ENCODE measurements at regions not wholly inside any gene's neighbourhood (a gene's known extent, or its start where the extent isn't known, plus 50 kb on each side); places are given as distances from the start of the nearest gene placed in this dataset.
"Not testable (repeated sequence)": the region's sequence is repeated elsewhere in the genome, so short reads cannot be mapped to it uniquely, and the experiment has no call there.

- DNase-seq (ENCODE audit: extremely low spot score, unreplicated experiment), result no peak
- Mint-ChIP-seq H3K36me3 (ENCODE audit: unreplicated experiment) (no peaks in the 10 kb centered on the region), H3K9me3 (ENCODE audit: unreplicated experiment) (peaks cover 10% of the 10 kb centered on the region), H3K4me3 (ENCODE audit: unreplicated experiment) (no peak overlapping the region), H3K27ac (ENCODE audit: unreplicated experiment) (no peak overlapping the region), H3K27me3 (ENCODE audit: unreplicated experiment) (no peaks in the 10 kb centered on the region), H3K4me1 (ENCODE audit: unreplicated experiment) (no peaks in the 10 kb centered on the region)
- TF ChIP-seq CTCF (IDR thresholded peaks at IDR 0.05), result no peak
Observed at GRCh38 chr6:128704601-128705000, 178.3 kb upstream of the LAMA2 start.

GRCh38 chr6:128703794-128704193 is 179.1 kb upstream of the LAMA2 start:
- H3K27ac Mint-ChIP-seq (ENCODE audit: unreplicated experiment); H3K36me3 Mint-ChIP-seq (ENCODE audit: unreplicated experiment); H3K4me3 Mint-ChIP-seq (ENCODE audit: unreplicated experiment); DNase-seq (ENCODE audit: extremely low spot score, unreplicated experiment); H3K4me1 Mint-ChIP-seq (ENCODE audit: unreplicated experiment); H3K27me3 Mint-ChIP-seq (ENCODE audit: unreplicated experiment): not testable (repeated sequence)
- peaks cover 10% of the 10 kb centered on the region for H3K9me3 Mint-ChIP-seq (ENCODE audit: unreplicated experiment)

GRCh38 chr6:128696691-128697689 is 176.6 kb upstream of the PTPRK start:
- H3K4me1 Mint-ChIP-seq (ENCODE audit: unreplicated experiment), result peaks cover 5% of the 10 kb centered on the region
- H3K9me3 Mint-ChIP-seq (ENCODE audit: unreplicated experiment), result no peaks in the 10 kb centered on the region
- no peaks in the 10 kb centered on the region for H3K36me3 Mint-ChIP-seq (ENCODE audit: unreplicated experiment)
- H3K27me3 Mint-ChIP-seq (ENCODE audit: unreplicated experiment), result no peaks in the 10 kb centered on the region
- no peak overlapping the region for H3K27ac Mint-ChIP-seq (ENCODE audit: unreplicated experiment)
- DNase-seq (ENCODE audit: extremely low spot score, unreplicated experiment), result no peak
- no peak overlapping the region for H3K4me3 Mint-ChIP-seq (ENCODE audit: unreplicated experiment)
- no peak for TF ChIP-seq CTCF (IDR thresholded peaks at IDR 0.05)

GRCh38 chr6:128694303-128695009 is 174.1 kb upstream of the PTPRK start:
- DNase-seq (ENCODE audit: extremely low spot score, unreplicated experiment), result no peak
- Mint-ChIP-seq H3K4me3 (ENCODE audit: unreplicated experiment) (no peak overlapping the region), H3K4me1 (ENCODE audit: unreplicated experiment) (peaks cover 5% of the 10 kb centered on the region), H3K36me3 (ENCODE audit: unreplicated experiment) (no peaks in the 10 kb centered on the region), H3K27me3 (ENCODE audit: unreplicated experiment) (no peaks in the 10 kb centered on the region), H3K9me3 (ENCODE audit: unreplicated experiment) (no peaks in the 10 kb centered on the region), H3K27ac (ENCODE audit: unreplicated experiment) (no peak overlapping the region)
- no peak for TF ChIP-seq CTCF (IDR thresholded peaks at IDR 0.05)

GRCh38 chr6:128690063-128690462 is 169.7 kb upstream of the PTPRK start:
- DNase-seq (ENCODE audit: extremely low spot score, unreplicated experiment), result no peak
- Mint-ChIP-seq H3K4me1 (ENCODE audit: unreplicated experiment) (no peaks in the 10 kb centered on the region), H3K27ac (ENCODE audit: unreplicated experiment) (no peak overlapping the region), H3K4me3 (ENCODE audit: unreplicated experiment) (no peak overlapping the region), H3K36me3 (ENCODE audit: unreplicated experiment) (no peaks in the 10 kb centered on the region), H3K27me3 (ENCODE audit: unreplicated experiment) (no peaks in the 10 kb centered on the region), H3K9me3 (ENCODE audit: unreplicated experiment) (peaks cover 9% of the 10 kb centered on the region)
- no peak for TF ChIP-seq CTCF (IDR thresholded peaks at IDR 0.05)
